Kidney (tissue), 13 donors: ENCODE measurements at regions not wholly inside any gene's neighbourhood (a gene's known extent, or its start where the extent isn't known, plus 50 kb on each side); places are given as distances from the start of the nearest gene placed in this dataset.

ENCODE experiments used
- DNase-seq, 5 donors: peaks; one replicate each; pipeline ENCODE4 v3.0.0-alpha.2; 2013 to 2020
- FAIRE-seq: peaks from 2 replicates; lab custom pipeline; 2012; peaks lifted over from hg19 to GRCh38; lab: Jason Lieb, UNC
- H3K27ac ChIP-seq, 2 donors: one replicate each; pipeline ENCODE4 v1.7.0; 2013; ENCODE audit warnings: low read depth in 2 of 2, low read length in 2 of 2, inconsistent platforms in 1 of 2
- H3K27me3 ChIP-seq: one replicate; pipeline ENCODE4 v1.7.1; 2013; ENCODE audit warnings: low read length, inconsistent platforms; ENCODE audit not compliant: control insufficient read depth, insufficient read depth
- H3K36me3 ChIP-seq, 3 donors: one replicate each; pipeline versions ENCODE4 v1.7.0 to v1.7.1; 2013; ENCODE audit warnings: low read length in 3 of 3, control low read depth in 1 of 3, inconsistent platforms in 1 of 3; ENCODE audit not compliant: insufficient read depth in 3 of 3, control insufficient read depth in 2 of 3
- H3K4me1 ChIP-seq, 3 donors: one replicate each; pipeline versions ENCODE4 v1.7.0 to v1.7.1; 2013; ENCODE audit warnings: low read length in 3 of 3, inconsistent platforms in 1 of 3, low read depth in 1 of 3; ENCODE audit not compliant: control insufficient read depth in 2 of 3, insufficient read depth in 2 of 3
- H3K4me3 ChIP-seq, 3 donors: one replicate each; pipeline versions ENCODE4 v1.7.0 to v1.8.1; 2013; ENCODE audit warnings: low read length in 3 of 3, control low read depth in 1 of 3, inconsistent platforms in 1 of 3
- H3K9ac ChIP-seq, 3 donors: one replicate each; pipeline versions ENCODE4 v1.7.0 to v1.7.1; 2013; ENCODE audit warnings: low read length in 3 of 3, control low read depth in 1 of 3, inconsistent platforms in 1 of 3
- H3K9me3 ChIP-seq, 3 donors: one replicate each; pipeline versions ENCODE4 v1.7.0 to v1.7.1; 2013; ENCODE audit warnings: low read length in 3 of 3, control low read depth in 1 of 3, inconsistent platforms in 1 of 3; ENCODE audit not compliant: control insufficient read depth in 2 of 3, insufficient read depth in 1 of 3
- CTCF ChIP-seq: IDR thresholded peaks from 3 replicates; pipeline ENCODE4 v1.5.1; 2012; ENCODE audit warnings: mild to moderate bottlenecking, moderate library complexity, borderline replicate concordance; ENCODE audit not compliant: insufficient read depth; ENCODE audit errors: extremely low read depth
- intact Hi-C: fragments of 100-400 bp; cut with DNase I; formaldehyde crosslinking; loops from one replicate; pipeline ENCODE4 v1.11.1; 2022
- donor health status: control.
- donor health status: control.
- donor health status: control.
- donor health status: control.
- donor health status: control.
- donor health status: DM: yes; HTN: yes; CAD: no.
- donor health status: Normal renal cell carcinoma (clear cell type).

GRCh38 chr15:25185156-25185710 lies 230.4 kb downstream of the SNRPN start:
- FAIRE-seq, result no peak
- intact Hi-C loops, result no loop called here
- H3K4me3 ChIP-seq, result no peak overlapping the region
- H3K27ac ChIP-seq, result no peak overlapping the region
- no peaks in the 10 kb centered on the region for H3K36me3 ChIP-seq
- H3K9ac ChIP-seq, result no peak overlapping the region
- H3K9me3 ChIP-seq, result peaks cover 0 to 9% (median 0%) of the 10 kb centered on the region in 3 donors
- H3K27me3 ChIP-seq, result no peaks in the 10 kb centered on the region
- H3K4me1 ChIP-seq, result no peaks in the 10 kb centered on the region
- peak in 1 of 5 donors; percentile 27 for DNase-seq
- no peak for TF ChIP-seq CTCF

DNA sequence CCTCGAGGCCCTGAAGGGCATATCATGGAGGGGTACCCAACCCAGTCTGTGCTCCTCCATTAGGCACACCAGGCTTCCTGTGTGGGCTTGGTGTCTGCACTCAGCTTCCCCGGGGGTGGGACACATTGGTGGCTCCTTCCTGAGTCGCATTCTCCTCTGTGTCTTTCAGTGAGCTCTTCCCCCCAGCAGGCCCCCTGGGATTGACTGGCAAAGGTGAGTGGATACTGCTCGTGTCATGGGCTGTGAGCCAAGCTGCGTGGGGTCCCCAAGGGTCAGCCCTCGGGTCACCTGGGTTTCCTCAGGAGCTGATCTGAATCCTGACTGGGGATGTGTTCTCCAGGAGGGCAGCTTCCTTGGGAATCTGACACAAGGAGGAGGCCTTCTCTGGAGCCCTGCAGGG lies 231.0 kb downstream of the SNRPN start:
- no peak overlapping the region for H3K27ac ChIP-seq
- H3K4me1 ChIP-seq, result no peaks in the 10 kb centered on the region
- intact Hi-C loops, result no loop called here
- H3K9ac ChIP-seq, result no peak overlapping the region
- no peak for FAIRE-seq
- H3K9me3 ChIP-seq, result peaks cover 0 to 9% (median 0%) of the 10 kb centered on the region in 3 donors
- DNase-seq, result peak in 1 of 5 donors; percentile 34
- no peak overlapping the region for H3K4me3 ChIP-seq
- H3K36me3 ChIP-seq, result no peaks in the 10 kb centered on the region
- no peaks in the 10 kb centered on the region for H3K27me3 ChIP-seq
- TF ChIP-seq CTCF, result no peak

DNA sequence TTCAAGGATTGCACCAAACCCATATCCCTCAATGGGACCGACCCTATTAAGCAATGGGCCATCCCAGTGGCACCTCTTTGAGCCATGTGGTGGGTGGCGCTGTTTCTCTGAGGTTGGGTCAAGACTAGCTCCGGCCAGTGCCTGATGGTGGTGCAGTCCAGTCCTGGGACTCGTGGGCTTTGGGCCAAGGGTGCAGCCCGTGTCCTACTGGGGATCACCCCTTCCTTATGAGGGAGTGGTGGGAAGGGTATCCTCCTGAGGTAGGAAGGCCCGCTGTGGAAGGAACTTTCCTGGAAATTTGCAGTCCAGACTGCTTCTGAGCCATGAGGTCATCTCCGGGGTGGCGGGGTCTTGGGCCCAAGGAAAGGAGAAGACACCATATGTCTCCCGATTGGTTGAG lies 231.6 kb downstream of the SNRPN start:
- Histone ChIP-seq H3K27me3 (no peaks in the 10 kb centered on the region), H3K27ac (no peak overlapping the region), H3K9me3 (peaks cover 0 to 6% (median 0%) of the 10 kb centered on the region in 3 donors), H3K36me3 (no peaks in the 10 kb centered on the region), H3K4me3 (no peak overlapping the region), H3K4me1 (no peaks in the 10 kb centered on the region), H3K9ac (no peak overlapping the region)
- TF ChIP-seq CTCF, result no peak
- no peak for DNase-seq
- FAIRE-seq, result no peak
- intact Hi-C loops, result no loop called here
